NOMO-1 treated with dmso at 0.1 percent for 144 hours (cell line): ENCODE measurements at regions not wholly inside any gene's neighbourhood (a gene's known extent, or its start where the extent isn't known, plus 50 kb on each side); places are given as distances from the start of the nearest gene placed in this dataset.
"Not testable (repeated sequence)": the region's sequence is repeated elsewhere in the genome, so short reads cannot be mapped to it uniquely, and the experiment has no call there.

Source experiments
- DNase-seq: peaks from one replicate; lab custom pipeline; 2025; ENCODE audit not compliant: unreplicated experiment; lab: John Stamatoyannopoulos, UW

DNA sequence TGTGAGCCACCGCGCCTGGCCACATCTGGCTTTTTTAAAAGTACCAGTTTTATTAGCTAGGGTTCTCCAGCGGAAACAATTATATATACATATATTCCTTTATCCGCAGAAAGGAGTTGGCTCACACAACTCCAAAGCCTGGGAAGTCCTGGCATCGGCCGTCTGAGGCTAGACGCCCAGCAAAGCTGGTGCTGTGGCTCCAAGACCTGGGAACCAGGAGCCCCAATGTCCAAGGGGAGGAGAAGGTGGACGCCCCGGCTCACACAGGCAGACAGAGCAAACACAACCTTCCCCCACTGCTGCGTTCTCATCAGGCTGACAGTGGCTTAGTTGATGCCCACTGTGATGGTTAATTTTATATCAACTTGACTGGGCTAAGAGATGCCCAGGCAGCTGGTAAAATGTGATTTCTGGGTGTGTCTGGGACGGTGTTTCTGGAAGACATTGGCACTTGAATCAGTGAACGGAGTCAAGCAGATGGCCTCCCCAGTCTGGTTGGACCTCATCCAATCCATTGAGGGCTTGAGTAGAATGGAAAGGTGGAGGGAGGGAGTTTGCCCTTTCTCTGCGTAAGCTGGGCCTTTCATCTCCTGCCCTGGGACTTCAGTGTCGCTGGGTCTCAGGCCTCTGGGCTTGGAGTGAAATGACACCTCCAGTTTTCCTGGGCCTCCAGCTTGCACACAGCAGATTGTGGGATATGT, 904.4 kb downstream of the BRD1 start:
- DNase-seq = no peak

GRCh38 chr22:48921411-48921903, 906.2 kb downstream of the BRD1 start:
- no peak for DNase-seq

- no peak for DNase-seq
Measured at GRCh38 chr22:48920776-48921241, 906.9 kb downstream of the BRD1 start.

- no peak for DNase-seq
Measured at GRCh38 chr22:48919851-48920589, 907.7 kb downstream of the BRD1 start.

DNA sequence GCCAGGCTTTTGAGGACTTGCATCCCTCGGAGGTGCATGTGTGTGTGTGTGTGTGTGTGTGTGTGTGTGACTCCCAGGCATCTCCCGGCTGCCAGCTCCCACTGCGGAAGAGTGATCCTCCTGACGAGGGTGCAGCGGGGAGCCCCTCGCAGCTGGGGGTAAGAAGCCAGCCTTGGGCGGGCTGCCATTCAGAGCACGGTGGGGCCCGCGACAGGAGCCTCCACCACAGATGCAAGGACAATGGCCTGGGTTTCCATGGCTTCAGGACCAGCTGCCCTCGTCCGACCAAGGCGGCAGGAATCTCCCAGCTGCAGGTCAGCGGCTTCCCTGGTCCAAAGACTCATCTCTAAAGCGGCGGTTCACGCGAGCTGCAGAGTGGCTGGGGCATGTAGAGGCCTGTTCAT, 908.5 kb downstream of the BRD1 start:
- DNase-seq = no peak

DNA sequence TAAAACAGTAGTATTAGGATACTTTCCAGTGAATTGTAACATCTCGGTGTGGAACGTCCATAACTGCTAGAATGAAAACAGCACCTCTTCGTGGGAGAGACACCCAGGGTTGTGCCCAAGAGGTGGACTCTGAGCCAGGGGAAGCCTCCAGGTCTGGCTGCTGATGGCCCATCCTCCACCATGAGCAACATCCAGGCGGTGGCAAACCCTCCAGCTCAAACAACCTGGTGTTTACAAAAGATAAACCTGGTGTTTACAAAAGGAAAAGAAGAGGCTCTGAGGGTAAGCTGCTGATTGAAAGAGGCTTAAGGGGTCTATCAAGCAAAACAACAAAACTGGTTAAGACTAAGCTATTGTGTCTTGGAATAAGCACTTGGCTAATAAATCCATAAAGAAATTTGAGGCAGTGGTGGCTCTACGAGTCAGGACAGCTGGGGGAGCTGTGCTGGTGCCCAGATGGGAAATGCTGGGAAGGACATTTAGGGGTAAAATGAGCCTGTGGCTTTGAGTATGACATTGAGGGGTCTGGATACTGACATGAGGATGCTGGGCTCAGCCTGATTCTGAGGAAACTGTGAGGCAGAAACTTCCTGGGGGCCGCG, 909.0 kb downstream of the BRD1 start:
- DNase-seq = no peak

DNA sequence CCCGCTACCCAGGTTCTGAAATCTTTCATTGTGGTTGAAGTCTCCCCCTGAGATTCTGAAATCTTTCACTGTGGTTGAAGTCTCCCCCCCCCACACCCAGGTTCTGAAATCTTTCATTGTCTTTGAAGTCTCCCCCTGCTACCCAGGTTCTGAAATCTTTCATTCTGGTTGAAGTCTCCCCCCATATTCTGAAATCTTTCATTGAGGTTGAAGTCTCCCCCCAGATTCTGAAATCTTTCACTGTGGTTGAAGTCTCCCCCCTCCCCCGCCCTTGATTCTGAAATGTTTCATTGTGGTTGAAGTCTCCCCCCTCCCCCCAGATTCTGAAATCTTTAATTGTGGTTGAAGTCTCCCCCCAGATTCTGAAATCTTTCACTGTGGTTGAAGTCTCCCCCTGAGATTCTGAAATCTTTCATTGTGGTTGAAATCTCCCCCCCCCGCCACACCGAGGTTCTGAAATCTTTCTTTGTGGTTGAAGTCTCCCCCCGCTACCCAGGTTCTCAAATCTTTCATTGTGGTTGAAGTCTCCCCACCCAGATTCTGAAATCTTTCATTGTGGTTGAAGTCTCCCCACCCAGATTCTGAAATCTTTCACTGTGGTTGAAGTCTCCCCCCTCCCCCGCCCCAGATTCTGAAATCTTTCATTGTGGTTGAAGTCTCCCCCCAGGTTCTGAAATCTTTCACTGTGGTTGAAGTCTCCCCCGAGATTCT, 915.2 kb downstream of the BRD1 start:
- not testable (repeated sequence) for DNase-seq

DNA sequence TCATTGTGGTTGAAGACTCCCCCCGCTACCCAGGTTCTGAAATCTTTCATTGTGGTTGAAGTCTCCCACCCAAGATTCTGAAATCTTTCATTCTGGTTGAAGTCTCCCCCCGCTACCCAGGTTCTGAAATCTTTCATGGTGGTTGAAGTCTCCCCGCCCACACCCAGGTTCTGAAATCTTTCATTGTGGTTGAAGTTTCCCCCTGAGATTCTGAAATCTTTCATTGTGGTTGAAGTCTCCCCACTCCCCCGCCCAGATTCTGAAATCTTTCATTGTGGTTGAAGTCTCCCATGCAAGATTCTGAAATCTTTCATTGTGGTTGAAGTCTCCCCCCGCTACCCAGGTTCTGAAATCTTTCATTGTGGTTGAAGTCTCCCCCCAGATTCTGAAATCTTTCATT, 916.0 kb downstream of the BRD1 start:
- DNase-seq = not testable (repeated sequence)

- not testable (repeated sequence) for DNase-seq
Measured at GRCh38 chr22:48911067-48911466, 916.6 kb downstream of the BRD1 start.

DNA sequence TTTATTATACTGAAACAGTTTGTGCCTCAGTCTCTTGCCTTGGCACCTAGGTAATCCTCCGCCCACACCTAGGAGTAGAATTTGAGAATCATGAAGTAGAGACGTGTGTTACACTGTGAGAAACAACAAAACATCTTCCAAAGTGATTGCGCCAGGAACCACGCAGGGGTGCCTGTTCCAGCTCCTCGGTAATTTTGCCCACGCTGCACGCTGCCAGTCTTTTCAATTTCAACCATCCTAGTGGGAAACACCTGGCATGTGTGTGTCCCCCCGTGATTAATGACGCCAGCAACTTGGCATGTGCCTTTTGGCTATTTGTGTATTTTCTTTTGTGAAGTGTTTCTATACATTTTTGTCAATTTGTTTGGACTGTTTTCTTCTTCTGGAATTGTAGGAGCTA, 919.1 kb downstream of the BRD1 start:
- no peak for DNase-seq

DNA sequence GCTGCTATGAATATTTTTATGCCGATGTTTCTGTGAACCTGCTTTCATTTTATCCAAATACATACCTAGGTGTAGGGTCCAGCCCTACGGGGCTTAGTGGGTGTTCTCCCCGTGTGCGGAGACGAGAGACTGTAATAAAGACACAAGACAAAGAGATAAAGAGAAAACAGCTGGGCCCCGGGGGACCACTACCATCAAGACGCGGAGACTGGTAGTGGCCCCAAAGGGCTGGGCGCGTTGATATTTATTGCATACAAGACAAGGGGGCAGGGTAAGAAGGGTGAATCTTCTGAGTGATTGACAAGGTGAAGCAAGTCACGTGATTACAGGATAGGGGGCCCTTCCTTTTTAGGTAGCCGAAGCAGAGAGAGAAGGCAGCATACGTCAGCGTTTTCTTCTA, 920.1 kb downstream of the BRD1 start:
- DNase-seq = no peak

GRCh38 chr22:48906216-48906835, 921.3 kb downstream of the BRD1 start:
- no peak for DNase-seq

DNA sequence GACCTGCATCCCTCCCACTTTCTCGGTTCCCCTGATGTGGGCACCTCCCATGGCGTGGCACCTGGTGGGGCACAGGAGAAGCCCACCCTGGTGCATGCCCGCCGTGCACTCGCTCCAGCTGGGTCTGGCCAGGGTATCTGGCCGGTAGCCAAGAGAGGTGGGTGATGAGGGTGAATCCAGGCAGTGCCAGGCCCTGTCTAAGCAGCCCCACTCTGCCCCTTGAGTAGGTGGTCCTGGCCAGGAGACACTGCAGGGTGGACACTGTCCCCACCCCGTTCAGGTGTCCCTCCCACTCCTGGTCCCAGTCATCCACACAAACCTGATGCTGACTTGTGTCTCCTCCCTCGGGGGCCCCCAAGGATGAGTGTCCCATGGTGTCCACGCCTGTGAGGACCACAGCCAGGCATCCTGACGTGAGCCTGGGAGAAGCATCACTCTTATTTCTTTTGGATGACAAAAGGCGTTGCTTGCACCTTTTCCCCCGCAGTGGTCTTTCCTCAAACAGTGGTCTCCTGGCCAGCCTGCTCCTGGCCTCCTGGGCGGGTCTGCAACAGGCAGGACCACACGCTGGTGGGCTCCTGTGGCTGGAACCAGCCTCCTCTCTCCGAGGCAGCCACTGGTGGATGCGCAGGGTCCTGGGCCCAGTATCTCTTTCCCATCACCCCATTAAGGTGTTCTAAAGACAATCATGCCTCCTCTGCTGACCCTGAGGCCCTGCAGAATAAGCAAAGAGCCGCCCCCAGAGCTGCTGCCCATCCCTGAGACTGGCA, 922.3 kb downstream of the BRD1 start:
- DNase-seq = no peak

- no peak for DNase-seq
Measured at GRCh38 chr22:48902983-48903650, 924.6 kb downstream of the BRD1 start.

DNA sequence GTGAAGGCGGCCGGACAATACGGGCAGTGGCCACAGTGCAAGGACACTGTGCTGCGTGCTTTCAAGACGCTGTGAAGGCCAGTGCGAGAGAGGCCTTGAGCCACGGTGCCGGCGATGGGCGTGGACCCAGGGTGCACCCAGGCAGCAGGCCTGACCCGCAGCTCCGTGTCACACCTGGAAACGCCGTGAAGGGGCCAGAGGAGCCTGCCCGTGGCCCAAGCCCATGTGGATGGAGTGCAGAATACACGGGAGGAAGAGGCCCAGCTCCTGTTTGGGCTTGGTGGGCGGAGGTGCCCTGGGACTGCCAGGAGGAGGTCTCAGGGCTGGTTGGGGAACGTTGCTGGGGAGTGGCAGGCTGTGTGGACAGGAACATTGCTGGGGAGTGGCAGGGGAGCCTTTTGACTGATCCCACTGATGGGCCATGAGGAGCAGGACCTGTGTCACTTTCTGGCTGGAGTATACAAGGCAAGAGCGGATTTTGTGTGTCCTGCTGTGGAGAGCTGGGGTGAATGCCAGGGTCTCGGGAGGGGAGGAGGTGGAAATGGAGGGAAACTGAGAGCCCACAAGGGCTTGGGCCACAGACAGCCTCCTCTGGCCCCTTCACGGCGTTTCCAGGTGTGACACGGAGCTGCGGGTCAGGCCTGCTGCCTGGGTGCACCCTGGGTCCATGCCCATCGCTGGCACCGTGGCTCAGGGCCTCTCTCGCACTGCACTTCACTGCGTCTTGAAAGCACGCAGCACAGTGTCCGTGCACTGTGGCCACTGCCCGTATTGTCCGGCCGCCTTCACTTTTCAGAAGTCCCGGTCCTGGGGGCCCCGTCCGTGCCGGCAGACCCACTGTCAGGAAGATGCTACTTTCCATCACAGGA, 925.4 kb downstream of the BRD1 start:
- DNase-seq = no peak

DNA sequence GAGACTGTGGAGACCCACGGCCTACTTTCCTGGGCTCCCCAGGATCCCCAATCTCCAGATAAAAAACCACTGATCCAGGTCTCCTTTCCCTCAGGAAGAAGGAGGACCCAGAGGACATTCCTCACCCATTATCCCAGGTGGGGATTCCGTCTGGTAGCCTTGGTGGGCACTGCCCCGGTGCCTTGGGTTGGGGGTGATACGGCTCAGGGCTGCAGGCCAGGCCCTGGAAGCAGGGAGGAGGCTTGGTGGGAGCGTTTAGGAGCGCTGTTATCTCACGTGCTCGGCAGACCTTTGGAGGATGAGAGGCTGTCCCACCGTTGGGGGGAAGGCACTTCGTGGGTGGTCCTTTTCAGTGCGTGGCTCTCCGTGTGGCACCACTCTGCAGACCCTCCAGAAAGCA, 926.3 kb downstream of the BRD1 start:
- DNase-seq = no peak

DNA sequence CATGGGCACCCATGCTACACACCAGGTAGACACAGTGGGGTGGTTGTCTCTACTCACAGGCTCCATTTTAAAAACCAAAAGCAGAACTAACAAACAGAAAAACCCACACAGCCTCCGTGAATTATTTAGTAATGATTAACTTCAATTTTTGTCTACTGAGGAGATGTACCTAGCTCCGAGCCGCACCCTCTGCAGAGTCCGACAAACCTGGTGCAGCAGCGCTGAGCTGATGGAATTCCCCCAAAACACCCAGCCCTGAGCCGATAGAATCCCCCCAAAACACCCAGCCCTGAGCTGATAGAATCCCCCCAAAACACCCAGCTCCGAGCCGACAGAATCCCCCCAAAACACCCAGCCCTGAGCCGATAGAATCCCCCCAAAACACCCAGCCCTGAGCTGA, 927.0 kb downstream of the BRD1 start:
- no peak for DNase-seq

GRCh38 chr22:48900327-48900597, 927.4 kb downstream of the BRD1 start:
- no peak for DNase-seq
